ENCODE measurements at regions not wholly inside any gene's neighbourhood (a gene's known extent, or its start where the extent isn't known, plus 50 kb on each side); places are given as distances from the start of the nearest gene placed in this dataset.

GRCh38 chr12:23004473-23005020, 379.6 kb downstream of the ETNK1 start:
- TF ChIP-seq CTCF (IDR thresholded peaks at IDR 0.05; ENCODE audit: unreplicated experiment): no peak
- intact Hi-C loops (cut with micrococcal nuclease; ENCODE audit: unreplicated experiment): no loop called here
- no peak overlapping the region for H3K4me3 Mint-ChIP-seq (ENCODE audit: low read depth, unreplicated experiment)
- CTCF ChIA-PET: interaction anchor here (0.7 kb wide), 1 partner anchor 14 kb away, joined by 4 read pairs; no protein-coding TSS in a partner anchor
- no peaks in the 10 kb centered on the region for H3K9me3 Mint-ChIP-seq (ENCODE audit: low read depth, unreplicated experiment)
- DNase-seq: no peak
- BruUV-seq (replicated peaks): no TSS peak
- peaks cover 22% of the 10 kb centered on the region for H3K27me3 Mint-ChIP-seq (ENCODE audit: unreplicated experiment)
- no peaks in the 10 kb centered on the region for H3K36me3 Mint-ChIP-seq (ENCODE audit: insufficient read depth, unreplicated experiment)
- H3K27ac Mint-ChIP-seq (ENCODE audit: unreplicated experiment): no peak overlapping the region
- H3K4me1 Mint-ChIP-seq (ENCODE audit: low read depth, unreplicated experiment): no peaks in the 10 kb centered on the region

GRCh38 chr12:23005387-23005786, 380.4 kb downstream of the ETNK1 start:
- H3K27me3 Mint-ChIP-seq (ENCODE audit: unreplicated experiment): peaks cover 15% of the 10 kb centered on the region
- DNase-seq: no peak
- BruUV-seq (replicated peaks): no TSS peak
- TF ChIP-seq CTCF (IDR thresholded peaks at IDR 0.05; ENCODE audit: unreplicated experiment): no peak
- no peak overlapping the region for H3K4me3 Mint-ChIP-seq (ENCODE audit: low read depth, unreplicated experiment)
- no peaks in the 10 kb centered on the region for H3K4me1 Mint-ChIP-seq (ENCODE audit: low read depth, unreplicated experiment)
- CTCF ChIA-PET: interaction anchor here (0.7 kb wide), 1 partner anchor 14 kb away, joined by 4 read pairs; no protein-coding TSS in a partner anchor
- H3K9me3 Mint-ChIP-seq (ENCODE audit: low read depth, unreplicated experiment): no peaks in the 10 kb centered on the region
- no peak overlapping the region for H3K27ac Mint-ChIP-seq (ENCODE audit: unreplicated experiment)
- no peaks in the 10 kb centered on the region for H3K36me3 Mint-ChIP-seq (ENCODE audit: insufficient read depth, unreplicated experiment)
- intact Hi-C loops (cut with micrococcal nuclease; ENCODE audit: unreplicated experiment): no loop called here

GRCh38 chr12:23006413-23006812, 381.4 kb downstream of the ETNK1 start:
- BruUV-seq (replicated peaks): no TSS peak

GRCh38 chr12:23008623-23009022, 383.7 kb downstream of the ETNK1 start:
- no peak overlapping the region for H3K4me3 Mint-ChIP-seq (ENCODE audit: low read depth, unreplicated experiment)
- H3K36me3 Mint-ChIP-seq (ENCODE audit: insufficient read depth, unreplicated experiment): no peaks in the 10 kb centered on the region
- TF ChIP-seq CTCF (IDR thresholded peaks at IDR 0.05; ENCODE audit: unreplicated experiment): no peak
- H3K27me3 Mint-ChIP-seq (ENCODE audit: unreplicated experiment): peaks cover 15% of the 10 kb centered on the region
- CTCF ChIA-PET: interaction anchor here (0.6 kb wide), 1 partner anchor 88 kb away, joined by 3 read pairs; no protein-coding TSS in a partner anchor
- H3K9me3 Mint-ChIP-seq (ENCODE audit: low read depth, unreplicated experiment): peaks cover 5% of the 10 kb centered on the region
- no peaks in the 10 kb centered on the region for H3K4me1 Mint-ChIP-seq (ENCODE audit: low read depth, unreplicated experiment)
- intact Hi-C loops (cut with micrococcal nuclease; ENCODE audit: unreplicated experiment): no loop called here
- H3K27ac Mint-ChIP-seq (ENCODE audit: unreplicated experiment): no peak overlapping the region
- no peak for DNase-seq
- BruUV-seq (replicated peaks): no TSS peak

More at GRCh38 chr12:23006413-23006812, 381.4 kb downstream of the ETNK1 start:
- peaks cover 15% of the 10 kb centered on the region for H3K27me3 Mint-ChIP-seq (ENCODE audit: unreplicated experiment)
- no peak overlapping the region for H3K27ac Mint-ChIP-seq (ENCODE audit: unreplicated experiment)
- no peaks in the 10 kb centered on the region for H3K36me3 Mint-ChIP-seq (ENCODE audit: insufficient read depth, unreplicated experiment)
- intact Hi-C loops (cut with micrococcal nuclease; ENCODE audit: unreplicated experiment): no loop called here
- DNase-seq: no peak
- no peaks in the 10 kb centered on the region for H3K4me1 Mint-ChIP-seq (ENCODE audit: low read depth, unreplicated experiment)
- CTCF ChIA-PET: no interaction called here
- H3K4me3 Mint-ChIP-seq (ENCODE audit: low read depth, unreplicated experiment): no peak overlapping the region
- no peak for TF ChIP-seq CTCF (IDR thresholded peaks at IDR 0.05; ENCODE audit: unreplicated experiment)
- H3K9me3 Mint-ChIP-seq (ENCODE audit: low read depth, unreplicated experiment): no peaks in the 10 kb centered on the region

All from Calu3 (cell line).